ENCODE measurements at regions not wholly inside any gene's neighbourhood (a gene's known extent, or its start where the extent isn't known, plus 50 kb on each side); places are given as distances from the start of the nearest gene placed in this dataset.

DNA sequence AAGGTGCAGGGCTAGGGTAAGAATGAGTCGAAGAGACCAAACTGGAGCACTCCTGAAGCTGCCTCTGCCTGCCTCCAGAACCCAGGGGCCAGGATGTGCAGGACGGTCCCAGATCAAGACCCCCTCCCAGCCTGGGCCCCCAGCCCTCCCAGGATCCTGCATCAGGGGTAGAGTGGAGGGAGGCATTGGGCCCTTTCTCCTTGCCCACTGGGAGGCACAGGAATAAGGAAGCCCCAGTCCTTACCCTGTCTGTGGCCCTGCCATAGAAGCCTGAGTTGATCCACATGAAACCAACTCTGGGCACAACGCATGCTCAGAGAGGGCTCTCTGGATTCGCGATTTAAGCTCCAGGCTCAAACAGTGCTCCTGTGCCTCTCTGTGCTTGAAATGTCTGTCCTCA, 661.8 kb upstream of the B3GAT1 start:
- TF ChIP-seq FOSL1 (IDR thresholded peaks at IDR 0.05; ENCODE audit: low read depth) (no peak), TCF7L2 (IDR thresholded peaks at IDR 0.05; ENCODE audit: borderline replicate concordance, extremely low read depth, insufficient read depth, insufficient read length) (no peak), POLR2AphosphoS5 (IDR thresholded peaks at IDR 0.05; ENCODE audit: low read depth, low read length) (no peak), POLR2A (IDR thresholded peaks at IDR 0.05; ENCODE audit: borderline replicate concordance, extremely low read depth, insufficient read depth, insufficient read length) (no peak), RAD21 (IDR thresholded peaks at IDR 0.05; ENCODE audit: low read depth) (no peak), CEBPB (IDR thresholded peaks at IDR 0.05; ENCODE audit: low read depth) (no peak), EGR1 (IDR thresholded peaks at IDR 0.05; ENCODE audit: low read depth) (no peak), JUND (IDR thresholded peaks at IDR 0.05) (no peak), ZNF274 (IDR thresholded peaks at IDR 0.05; ENCODE audit: low read depth, low read length) (no peak), YY1 (IDR thresholded peaks at IDR 0.05; ENCODE audit: extremely low read depth, insufficient replicate concordance, low read depth, low read length) (no peak), SRF (IDR thresholded peaks at IDR 0.05; ENCODE audit: low read depth) (no peak), CBX3 (IDR thresholded peaks at IDR 0.05; ENCODE audit: low read depth) (no peak)
- TF ChIP-seq, protein P1, sequence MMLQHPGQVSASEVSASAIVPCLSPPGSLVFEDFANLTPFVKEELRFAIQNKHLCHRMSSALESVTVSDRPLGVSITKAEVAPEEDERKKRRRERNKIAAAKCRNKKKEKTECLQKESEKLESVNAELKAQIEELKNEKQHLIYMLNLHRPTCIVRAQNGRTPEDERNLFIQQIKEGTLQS (IDR thresholded peaks at IDR 0.05), result no peak
- TF ChIP-seq, protein P2, sequence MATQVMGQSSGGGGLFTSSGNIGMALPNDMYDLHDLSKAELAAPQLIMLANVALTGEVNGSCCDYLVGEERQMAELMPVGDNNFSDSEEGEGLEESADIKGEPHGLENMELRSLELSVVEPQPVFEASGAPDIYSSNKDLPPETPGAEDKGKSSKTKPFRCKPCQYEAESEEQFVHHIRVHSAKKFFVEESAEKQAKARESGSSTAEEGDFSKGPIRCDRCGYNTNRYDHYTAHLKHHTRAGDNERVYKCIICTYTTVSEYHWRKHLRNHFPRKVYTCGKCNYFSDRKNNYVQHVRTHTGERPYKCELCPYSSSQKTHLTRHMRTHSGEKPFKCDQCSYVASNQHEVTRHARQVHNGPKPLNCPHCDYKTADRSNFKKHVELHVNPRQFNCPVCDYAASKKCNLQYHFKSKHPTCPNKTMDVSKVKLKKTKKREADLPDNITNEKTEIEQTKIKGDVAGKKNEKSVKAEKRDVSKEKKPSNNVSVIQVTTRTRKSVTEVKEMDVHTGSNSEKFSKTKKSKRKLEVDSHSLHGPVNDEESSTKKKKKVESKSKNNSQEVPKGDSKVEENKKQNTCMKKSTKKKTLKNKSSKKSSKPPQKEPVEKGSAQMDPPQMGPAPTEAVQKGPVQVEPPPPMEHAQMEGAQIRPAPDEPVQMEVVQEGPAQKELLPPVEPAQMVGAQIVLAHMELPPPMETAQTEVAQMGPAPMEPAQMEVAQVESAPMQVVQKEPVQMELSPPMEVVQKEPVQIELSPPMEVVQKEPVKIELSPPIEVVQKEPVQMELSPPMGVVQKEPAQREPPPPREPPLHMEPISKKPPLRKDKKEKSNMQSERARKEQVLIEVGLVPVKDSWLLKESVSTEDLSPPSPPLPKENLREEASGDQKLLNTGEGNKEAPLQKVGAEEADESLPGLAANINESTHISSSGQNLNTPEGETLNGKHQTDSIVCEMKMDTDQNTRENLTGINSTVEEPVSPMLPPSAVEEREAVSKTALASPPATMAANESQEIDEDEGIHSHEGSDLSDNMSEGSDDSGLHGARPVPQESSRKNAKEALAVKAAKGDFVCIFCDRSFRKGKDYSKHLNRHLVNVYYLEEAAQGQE (IDR thresholded peaks at IDR 0.05; ENCODE audit: low read depth), result no peak
- H2AFZ ChIP-seq (ENCODE audit: low read depth, low read length, poor library complexity, severe bottlenecking), result no peak overlapping the region
- H3K9ac ChIP-seq (ENCODE audit: low read length), result no peak overlapping the region
- no peaks in the 10 kb centered on the region; a peak in 1 of 4 replicates for H3K4me1 ChIP-seq (ENCODE audit: control insufficient read depth in 1 of 2, insufficient read depth in 2 of 2, low read length in 2 of 2)
- H3K4me2 ChIP-seq (ENCODE audit: low read length), result no peak overlapping the region
- ATAC-seq (no peak), DNase-seq (ENCODE audit: low read depth, low spot score) (no peak)
- H3K27me3 ChIP-seq (ENCODE audit: insufficient read depth, low read length), result no peaks in the 10 kb centered on the region
- intact Hi-C loops (cut with micrococcal nuclease), result no loop called here
- BruUV-seq (replicated peaks), result no TSS peak
- H3K79me2 ChIP-seq (ENCODE audit: insufficient read depth, low read length), result no peaks in the 10 kb centered on the region
- peaks cover 0 to 7% of the 10 kb centered on the region in 2 experiments; a peak in 1 of 4 replicates for H3K9me3 ChIP-seq (ENCODE audit: control insufficient read depth in 1 of 2, insufficient read depth in 1 of 2, low read depth in 1 of 2, low read length in 2 of 2)
- H3K9me2 ChIP-seq (ENCODE audit: insufficient read depth), result no peaks in the 10 kb centered on the region
- no peak overlapping the region for H3K4me3 ChIP-seq (replicated peaks in 1 of 2; ENCODE audit: low read depth in 1 of 2, low read length in 2 of 2)
- ChIA-PET RAD21 (ENCODE audit: low non-redundant PET in 1 of 2, low total read pairs in 2 of 2, uncharacterized antibody in 2 of 2, unreplicated experiment in 2 of 2) (no interaction called here), POLR2A (no interaction called here), CTCF (no interaction called here)
- H3K27ac ChIP-seq (ENCODE audit: low read depth, low read length), result no peak overlapping the region
- no peaks in the 10 kb centered on the region for H4K20me1 ChIP-seq (ENCODE audit: insufficient read depth)
- H3K36me3 ChIP-seq (ENCODE audit: control insufficient read depth in 1 of 2, insufficient read depth in 2 of 2, low read length in 2 of 2), result no peaks in the 10 kb centered on the region

All from HCT116 (cell line).